ENCODE measurements at regions not wholly inside any gene's neighbourhood (a gene's known extent, or its start where the extent isn't known, plus 50 kb on each side); places are given as distances from the start of the nearest gene placed in this dataset.

- no peak for TF ChIP-seq CSRNP3 (CRISPR knock-in tag; IDR thresholded peaks at IDR 0.05)
- TF ChIP-seq ZC3H10 (CRISPR knock-in tag; IDR thresholded peaks at IDR 0.05): no peak
- TF ChIP-seq PPARA (CRISPR knock-in tag; IDR thresholded peaks at IDR 0.05; ENCODE audit: borderline replicate concordance): no peak
- no peak for TF ChIP-seq ESRRG (CRISPR knock-in tag; IDR thresholded peaks at IDR 0.05)
- no peak for TF ChIP-seq ZNF565 (CRISPR knock-in tag; conservative IDR thresholded peaks at IDR 0.05; ENCODE audit: low read depth)
- no peak for TF ChIP-seq SNAI2 (CRISPR knock-in tag; IDR thresholded peaks at IDR 0.05)
- TF ChIP-seq TCF4 (CRISPR knock-in tag; IDR thresholded peaks at IDR 0.05; ENCODE audit: borderline replicate concordance): no peak
- no peak for TF ChIP-seq ZNF70 (CRISPR knock-in tag; IDR thresholded peaks at IDR 0.05)
- no peak for TF ChIP-seq TSHZ2 (CRISPR knock-in tag; IDR thresholded peaks at IDR 0.05)
- TF ChIP-seq ISL1 (CRISPR knock-in tag; IDR thresholded peaks at IDR 0.05): no peak
- TF ChIP-seq CSDC2 (CRISPR knock-in tag; IDR thresholded peaks at IDR 0.05): no peak
- no peak for TF ChIP-seq ZFP30 (CRISPR knock-in tag; IDR thresholded peaks at IDR 0.05)
- ATAC-seq: no peak
Measured at GRCh38 chr17:72497915-72498314, 377.1 kb downstream of the SOX9 start.

- ATAC-seq: no peak
- TF ChIP-seq ZFP3 (CRISPR knock-in tag; IDR thresholded peaks at IDR 0.05) (no peak), RARB (CRISPR knock-in tag; IDR thresholded peaks at IDR 0.05) (no peak), PPARA (CRISPR knock-in tag; IDR thresholded peaks at IDR 0.05; ENCODE audit: borderline replicate concordance) (no peak), ISL1 (CRISPR knock-in tag; IDR thresholded peaks at IDR 0.05) (no peak), TOX (CRISPR knock-in tag; IDR thresholded peaks at IDR 0.05; ENCODE audit: borderline replicate concordance) (no peak), TSHZ2 (CRISPR knock-in tag; IDR thresholded peaks at IDR 0.05) (no peak), CSDC2 (CRISPR knock-in tag; IDR thresholded peaks at IDR 0.05) (no peak), SNAI2 (CRISPR knock-in tag; IDR thresholded peaks at IDR 0.05) (no peak), PATZ1 (CRISPR knock-in tag; IDR thresholded peaks at IDR 0.05; ENCODE audit: borderline replicate concordance) (no peak), POU6F1 (CRISPR knock-in tag; IDR thresholded peaks at IDR 0.05; ENCODE audit: borderline replicate concordance, low read depth) (no peak), GLIS3 (CRISPR knock-in tag; IDR thresholded peaks at IDR 0.05) (no peak), ARNTL (CRISPR knock-in tag; IDR thresholded peaks at IDR 0.05; ENCODE audit: borderline replicate concordance, low read depth) (no peak)
Measured at GRCh38 chr17:72498364-72499210, 377.8 kb downstream of the SOX9 start.
